ENCODE measurements at regions not wholly inside any gene's neighbourhood (a gene's known extent, or its start where the extent isn't known, plus 50 kb on each side); places are given as distances from the start of the nearest gene placed in this dataset.

GRCh38 chr14:34227834-34228649 is 234.0 kb downstream of the SPTSSA start:
- Histone ChIP-seq H3K27me3 (no peaks in the 10 kb centered on the region), H3K4me3 (no peak overlapping the region), H3K36me3 (no peaks in the 10 kb centered on the region), H3K27ac (no peak overlapping the region), H3K9me3 (no peaks in the 10 kb centered on the region), H3K4me1 (ENCODE audit: insufficient read depth) (no peaks in the 10 kb centered on the region)
- DNase-seq, result peak in 4 of 5 donors; percentile 26 to 47 (median 33)
- 27 to 32% (median 29%) methylated on average over 22 of the region's 22 CpGs for WGBS, 3 donors
- intact Hi-C loops (cut with DNase I), result no loop called here
- peak in 1 of 3 donors; percentile 28 for TF ChIP-seq CTCF (IDR thresholded peaks at IDR 0.05)
- TF ChIP-seq POLR2A (IDR thresholded peaks at IDR 0.05), result no peak

- Histone ChIP-seq H3K36me3 (no peaks in the 10 kb centered on the region), H3K4me1 (ENCODE audit: insufficient read depth) (no peaks in the 10 kb centered on the region), H3K9me3 (no peaks in the 10 kb centered on the region), H3K27ac (no peak overlapping the region), H3K4me3 (no peak overlapping the region), H3K27me3 (no peaks in the 10 kb centered on the region)
- DNase-seq, result no peak
- TF ChIP-seq EP300 (IDR thresholded peaks at IDR 0.05) (no peak), POLR2A (IDR thresholded peaks at IDR 0.05) (no peak), CTCF (IDR thresholded peaks at IDR 0.05) (no peak)
- intact Hi-C loops (cut with DNase I), result no loop called here
Observed at GRCh38 chr14:34224221-34224620, 237.8 kb downstream of the SPTSSA start.

GRCh38 chr14:34223373-34224148 is 238.5 kb downstream of the SPTSSA start:
- 52 to 64% (median 60%) methylated on average over 3 of the region's 3 CpGs for WGBS, 3 donors
- H3K36me3 ChIP-seq, result no peaks in the 10 kb centered on the region
- TF ChIP-seq EP300 (IDR thresholded peaks at IDR 0.05) (no peak), CTCF (IDR thresholded peaks at IDR 0.05) (no peak), POLR2A (IDR thresholded peaks at IDR 0.05) (no peak)
- H3K27me3 ChIP-seq, result no peaks in the 10 kb centered on the region
- intact Hi-C loops (cut with DNase I), result no loop called here
- no peak overlapping the region for H3K4me3 ChIP-seq
- H3K9me3 ChIP-seq, result no peaks in the 10 kb centered on the region
- no peak for DNase-seq
- no peaks in the 10 kb centered on the region for H3K4me1 ChIP-seq (ENCODE audit: insufficient read depth)
- no peak overlapping the region for H3K27ac ChIP-seq

- no peaks in the 10 kb centered on the region for H3K4me1 ChIP-seq (ENCODE audit: insufficient read depth)
- no peaks in the 10 kb centered on the region for H3K27me3 ChIP-seq
- H3K36me3 ChIP-seq, result no peaks in the 10 kb centered on the region
- TF ChIP-seq CTCF (IDR thresholded peaks at IDR 0.05) (no peak), EP300 (IDR thresholded peaks at IDR 0.05) (no peak), POLR2A (IDR thresholded peaks at IDR 0.05) (no peak)
- H3K27ac ChIP-seq, result no peak overlapping the region
- 48 to 70% (median 49%) methylated on average over 6 of the region's 6 CpGs for WGBS, 3 donors
- DNase-seq, result no peak
- intact Hi-C loops (cut with DNase I), result no loop called here
- no peaks in the 10 kb centered on the region for H3K9me3 ChIP-seq
- no peak overlapping the region for H3K4me3 ChIP-seq
Observed at GRCh38 chr14:34222867-34223266, 239.2 kb downstream of the SPTSSA start.
